ENCODE measurements at regions not wholly inside any gene's neighbourhood (a gene's known extent, or its start where the extent isn't known, plus 50 kb on each side); places are given as distances from the start of the nearest gene placed in this dataset.

- DNase-seq (ENCODE audit: low read depth): no peak
These were observed 156.0 kb downstream of the KATNAL1 start for GRCh38 chr13:30151388-30151787.

- no peak for DNase-seq (ENCODE audit: low read depth)
These were observed 158.1 kb downstream of the KATNAL1 start for GRCh38 chr13:30149248-30149647.

- no peak for DNase-seq (ENCODE audit: low read depth)
These were observed 158.6 kb downstream of the KATNAL1 start for GRCh38 chr13:30148786-30149185.

GRCh38 chr13:30148171-30148754, 159.1 kb downstream of the KATNAL1 start:
- peak; percentile 23 for DNase-seq (ENCODE audit: low read depth)

- no peak for DNase-seq (ENCODE audit: low read depth)
These were observed 159.9 kb downstream of the KATNAL1 start for GRCh38 chr13:30147421-30147820.

- no peak for DNase-seq (ENCODE audit: low read depth)
These were observed 160.3 kb downstream of the KATNAL1 start for GRCh38 chr13:30147015-30147414.

GRCh38 chr13:30145709-30146367, 161.5 kb downstream of the KATNAL1 start:
- no peak for DNase-seq (ENCODE audit: low read depth)

GRCh38 chr13:30143666-30144400, 163.5 kb downstream of the KATNAL1 start:
- no peak for DNase-seq (ENCODE audit: low read depth)

- no peak for DNase-seq (ENCODE audit: low read depth)
These were observed 164.7 kb downstream of the KATNAL1 start for GRCh38 chr13:30142486-30143211.

- no peak for DNase-seq (ENCODE audit: low read depth)
These were observed 165.4 kb downstream of the KATNAL1 start for GRCh38 chr13:30141775-30142485.

- no peak for DNase-seq (ENCODE audit: low read depth)
These were observed 166.4 kb downstream of the KATNAL1 start for GRCh38 chr13:30140973-30141372.

GRCh38 chr13:30138511-30138910, 168.8 kb downstream of the KATNAL1 start:
- DNase-seq (ENCODE audit: low read depth): no peak

GRCh38 chr13:30135868-30136267, 171.5 kb downstream of the KATNAL1 start:
- no peak for DNase-seq (ENCODE audit: low read depth)

- no peak for DNase-seq (ENCODE audit: low read depth)
These were observed 172.0 kb downstream of the KATNAL1 start for GRCh38 chr13:30135351-30135750.

- DNase-seq (ENCODE audit: low read depth): no peak
These were observed 172.8 kb downstream of the KATNAL1 start for GRCh38 chr13:30134578-30134977.

GRCh38 chr13:30133996-30134395, 173.4 kb downstream of the KATNAL1 start:
- DNase-seq (ENCODE audit: low read depth): no peak

GRCh38 chr13:30133554-30133912, 173.8 kb downstream of the KATNAL1 start:
- no peak for DNase-seq (ENCODE audit: low read depth)

- DNase-seq (ENCODE audit: low read depth): peak; percentile 77
These were observed 174.5 kb downstream of the KATNAL1 start for GRCh38 chr13:30132623-30133553.

- DNase-seq (ENCODE audit: low read depth): no peak
These were observed 177.9 kb downstream of the KATNAL1 start for GRCh38 chr13:30129411-30129810.

- no peak for DNase-seq (ENCODE audit: low read depth)
These were observed 178.8 kb downstream of the KATNAL1 start for GRCh38 chr13:30128591-30128990.

- no peak for DNase-seq (ENCODE audit: low read depth)
These were observed 179.3 kb downstream of the KATNAL1 start for GRCh38 chr13:30128095-30128494.

Measured in T-helper 22 cell (primary cell).